Activated naive CD4-positive, alpha-beta T cell treated with anti-CD3 and anti-CD28 coated beads for 36 hours (primary cell): ENCODE measurements at regions not wholly inside any gene's neighbourhood (a gene's known extent, or its start where the extent isn't known, plus 50 kb on each side); places are given as distances from the start of the nearest gene placed in this dataset.
"Not testable (repeated sequence)": the region's sequence is repeated elsewhere in the genome, so short reads cannot be mapped to it uniquely, and the experiment has no call there.

Source experiments
- CTCF ChIA-PET: fragments of 350-600 bp; sonication (Branson Sonifier 250); formaldehyde crosslinking; loops from one replicate; lab custom pipeline; 2021; ENCODE audit warnings: antibody characterized with exemption; lab: Charles Lee
- DNase-seq: peaks from one replicate; pipeline ENCODE4 v3.0.0-alpha.2; 2020
- H3K27ac Mint-ChIP-seq: one replicate; pipeline ENCODE4 v1.8.0; 2021; ENCODE audit warnings: mild to moderate bottlenecking, mixed read lengths
- H3K27me3 Mint-ChIP-seq: one replicate; pipeline ENCODE4 v1.8.0; 2021; ENCODE audit warnings: low read depth, mixed read lengths
- H3K36me3 Mint-ChIP-seq: one replicate; pipeline ENCODE4 v1.8.0; 2021; ENCODE audit warnings: low read depth, mixed read lengths
- H3K4me1 Mint-ChIP-seq: one replicate; pipeline ENCODE4 v1.8.0; 2021; ENCODE audit warnings: low read depth, mixed read lengths
- H3K4me3 Mint-ChIP-seq: one replicate; pipeline ENCODE4 v1.8.0; 2021; ENCODE audit warnings: mild to moderate bottlenecking, moderate library complexity, mixed read lengths
- H3K9me3 Mint-ChIP-seq: one replicate; pipeline ENCODE4 v1.8.0; 2021; ENCODE audit warnings: mixed read lengths
- intact Hi-C: fragments of 100-400 bp; cut with micrococcal nuclease; formaldehyde crosslinking; loops from one replicate; pipeline ENCODE4 v1.15.1; 2023

DNA sequence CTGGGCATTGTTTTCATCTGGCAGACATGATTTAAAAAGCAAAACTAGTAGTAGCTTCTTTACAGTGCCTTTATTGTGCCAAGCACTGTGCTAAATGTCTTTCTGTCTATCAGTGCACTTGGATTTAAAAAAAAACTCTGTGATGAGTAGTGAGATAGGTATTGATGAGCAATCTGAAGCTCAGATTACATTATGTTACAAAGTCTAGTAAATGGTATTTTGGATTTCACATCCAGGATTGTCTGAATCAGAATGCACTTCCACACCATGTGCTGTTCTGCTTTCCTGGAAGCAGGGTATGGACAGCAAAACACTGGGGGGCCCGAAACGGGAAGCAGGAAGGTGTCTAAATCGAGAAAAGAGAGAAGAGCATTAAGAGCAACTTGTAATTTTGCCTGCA is 103.4 kb upstream of the CCN2 start:
- no peak overlapping the region for H3K4me3 Mint-ChIP-seq
- CTCF ChIA-PET = no interaction called here
- H3K36me3 Mint-ChIP-seq = no peaks in the 10 kb centered on the region
- peaks cover 9% of the 10 kb centered on the region for H3K9me3 Mint-ChIP-seq
- no peaks in the 10 kb centered on the region for H3K27me3 Mint-ChIP-seq
- intact Hi-C loops = no loop called here
- H3K27ac Mint-ChIP-seq = no peak overlapping the region
- H3K4me1 Mint-ChIP-seq = no peaks in the 10 kb centered on the region
- DNase-seq = no peak

DNA sequence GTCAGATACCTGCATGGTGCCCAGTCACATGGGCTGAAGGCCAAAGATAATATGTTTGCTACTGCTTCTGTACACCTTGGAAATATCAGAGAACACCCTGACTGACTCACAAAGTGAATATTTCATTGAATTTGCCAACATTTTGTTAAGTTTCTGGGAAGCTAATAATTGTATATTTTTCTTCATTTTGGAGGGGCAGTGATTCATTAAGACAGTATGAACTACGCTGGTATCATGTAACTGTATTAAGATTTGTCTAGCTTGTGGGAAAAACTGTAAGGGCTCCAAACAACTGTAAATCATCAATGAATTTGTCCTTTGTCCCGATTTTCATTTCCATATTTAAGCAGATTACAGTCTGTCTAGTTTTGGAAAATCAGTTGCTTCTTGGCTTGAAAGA is 102.3 kb upstream of the CCN2 start:
- intact Hi-C loops = no loop called here
- CTCF ChIA-PET = interaction anchor here (0.9 kb wide), 1 partner anchor 130 kb away, joined by 3 read pairs; no protein-coding TSS in a partner anchor
- Mint-ChIP-seq H3K4me1 (no peaks in the 10 kb centered on the region), H3K4me3 (no peak overlapping the region), H3K9me3 (peaks cover 9% of the 10 kb centered on the region), H3K36me3 (no peaks in the 10 kb centered on the region), H3K27me3 (no peaks in the 10 kb centered on the region), H3K27ac (no peak overlapping the region)
- DNase-seq = no peak

DNA sequence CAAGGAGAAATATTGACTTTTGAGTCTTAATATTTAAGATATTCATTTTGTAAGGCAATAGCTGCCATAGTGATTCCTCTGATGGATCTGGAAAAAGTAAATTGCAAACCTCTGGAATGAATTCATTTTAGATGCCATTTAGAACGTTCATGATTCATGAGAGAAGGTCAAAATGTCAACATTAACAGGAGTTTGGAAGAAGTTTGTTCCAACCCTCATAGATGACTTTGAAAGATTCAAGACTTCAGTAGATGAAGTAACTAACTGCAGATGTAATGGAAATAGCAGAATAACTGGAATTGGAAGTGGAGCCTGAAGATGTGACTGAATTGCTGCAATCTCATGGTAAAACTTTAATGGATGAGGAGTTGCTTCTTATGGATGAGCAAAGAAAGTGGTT is 100.9 kb upstream of the CCN2 start:
- no peak overlapping the region for H3K27ac Mint-ChIP-seq
- peaks cover 3% of the 10 kb centered on the region for H3K27me3 Mint-ChIP-seq
- no peak for DNase-seq
- no peaks in the 10 kb centered on the region for H3K4me1 Mint-ChIP-seq
- intact Hi-C loops = no loop called here
- no peak overlapping the region for H3K4me3 Mint-ChIP-seq
- peaks cover 8% of the 10 kb centered on the region for H3K9me3 Mint-ChIP-seq
- CTCF ChIA-PET = no interaction called here
- no peaks in the 10 kb centered on the region for H3K36me3 Mint-ChIP-seq

DNA sequence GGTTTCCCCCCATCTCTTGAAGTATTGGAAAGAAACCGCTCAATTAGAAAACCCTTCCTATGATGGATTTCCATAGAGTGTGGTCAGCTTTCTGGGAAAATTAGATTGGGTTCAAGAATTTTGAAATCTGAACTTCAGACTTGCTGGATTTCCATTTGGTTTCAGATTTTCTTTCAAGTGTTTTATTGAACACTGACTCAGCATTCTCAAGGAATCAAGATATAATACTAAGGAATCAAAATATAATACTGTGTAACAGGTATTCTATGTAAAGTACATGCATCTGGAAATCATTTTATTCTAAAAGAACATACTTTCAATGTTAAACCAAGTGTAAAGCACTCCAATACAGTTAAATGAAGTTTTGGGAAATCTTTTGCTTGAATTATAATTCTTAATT is 94.7 kb upstream of the CCN2 start:
- Mint-ChIP-seq H3K27ac (no peak overlapping the region), H3K36me3 (no peaks in the 10 kb centered on the region), H3K9me3 (no peaks in the 10 kb centered on the region), H3K4me3 (no peak overlapping the region), H3K27me3 (peaks cover 5% of the 10 kb centered on the region), H3K4me1 (no peaks in the 10 kb centered on the region)
- no peak for DNase-seq
- CTCF ChIA-PET = no interaction called here
- intact Hi-C loops = no loop called here

DNA sequence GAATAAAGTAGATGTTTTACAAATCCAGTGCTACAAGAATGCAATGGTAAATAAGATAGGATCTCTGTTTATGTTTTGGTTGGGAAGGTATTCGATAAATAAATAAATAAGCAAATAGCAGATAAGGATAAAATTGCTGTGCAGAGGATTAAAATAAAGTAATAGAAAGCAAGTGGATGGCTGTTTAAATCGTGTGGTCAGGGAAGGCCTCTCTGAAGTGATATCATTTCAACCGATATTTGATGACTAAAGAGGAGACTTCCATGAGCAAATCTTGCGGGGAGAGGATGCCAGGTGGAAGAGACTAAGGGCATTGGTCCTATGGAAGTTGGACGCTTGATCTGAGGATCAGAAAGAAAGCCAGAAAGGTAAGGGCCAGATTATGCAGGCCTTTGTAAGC is 92.0 kb upstream of the CCN2 start:
- Mint-ChIP-seq H3K4me3 (no peak overlapping the region), H3K36me3 (no peaks in the 10 kb centered on the region), H3K27ac (no peak overlapping the region), H3K27me3 (peaks cover 3% of the 10 kb centered on the region), H3K4me1 (no peaks in the 10 kb centered on the region), H3K9me3 (no peaks in the 10 kb centered on the region)
- no peak for DNase-seq
- CTCF ChIA-PET = no interaction called here
- intact Hi-C loops = no loop called here

DNA sequence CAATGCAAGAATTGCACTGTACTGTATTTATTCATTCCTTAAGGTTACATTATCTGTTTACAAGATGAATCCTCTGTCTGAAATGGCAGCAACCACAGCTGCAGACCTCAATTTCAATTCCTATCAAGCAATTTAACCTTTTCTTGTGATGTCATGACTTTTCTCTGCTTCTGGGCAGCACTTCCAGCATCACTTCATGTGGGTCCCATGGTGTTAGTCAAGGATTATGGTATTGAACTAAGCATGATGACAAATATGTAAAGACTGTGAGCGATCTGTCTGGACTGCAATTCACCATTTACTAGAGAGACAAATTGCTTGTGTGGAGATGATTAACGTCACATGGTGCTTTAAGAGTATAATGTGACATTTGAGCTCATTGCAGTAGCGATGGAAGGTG is 90.5 kb upstream of the CCN2 start:
- H3K27me3 Mint-ChIP-seq = peaks cover 2% of the 10 kb centered on the region
- H3K27ac Mint-ChIP-seq = no peak overlapping the region
- H3K9me3 Mint-ChIP-seq = no peaks in the 10 kb centered on the region
- H3K4me1 Mint-ChIP-seq = no peaks in the 10 kb centered on the region
- no peak overlapping the region for H3K4me3 Mint-ChIP-seq
- CTCF ChIA-PET = no interaction called here
- no peaks in the 10 kb centered on the region for H3K36me3 Mint-ChIP-seq
- DNase-seq = no peak
- intact Hi-C loops = no loop called here

DNA sequence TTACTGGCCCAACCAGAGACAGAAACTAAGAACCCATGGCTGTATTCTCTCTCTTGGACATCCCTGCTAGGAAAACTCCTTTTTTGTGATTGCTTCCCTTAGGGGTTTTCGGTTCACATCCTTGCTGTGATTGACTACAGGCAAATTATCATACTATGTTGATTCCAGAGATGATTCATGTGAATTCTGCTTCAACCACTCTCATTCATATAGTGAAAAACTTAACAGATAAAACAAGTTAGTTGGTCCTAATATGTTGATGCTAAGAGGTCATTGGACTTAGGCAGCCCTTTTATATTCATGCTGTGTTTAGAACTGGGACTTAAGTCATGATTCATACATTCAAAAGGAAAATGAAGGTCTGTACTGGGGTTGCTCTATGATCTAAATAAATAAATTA is 76.9 kb upstream of the CCN2 start:
- H3K27me3 Mint-ChIP-seq = peaks cover 1% of the 10 kb centered on the region
- no peak overlapping the region for H3K4me3 Mint-ChIP-seq
- DNase-seq = no peak
- intact Hi-C loops = loop anchor here (10.0 kb wide), 1 partner anchor 217 kb away; no protein-coding TSS in a partner anchor
- H3K36me3 Mint-ChIP-seq = no peaks in the 10 kb centered on the region
- H3K9me3 Mint-ChIP-seq = no peaks in the 10 kb centered on the region
- H3K4me1 Mint-ChIP-seq = no peaks in the 10 kb centered on the region
- CTCF ChIA-PET = no interaction called here
- no peak overlapping the region for H3K27ac Mint-ChIP-seq

DNA sequence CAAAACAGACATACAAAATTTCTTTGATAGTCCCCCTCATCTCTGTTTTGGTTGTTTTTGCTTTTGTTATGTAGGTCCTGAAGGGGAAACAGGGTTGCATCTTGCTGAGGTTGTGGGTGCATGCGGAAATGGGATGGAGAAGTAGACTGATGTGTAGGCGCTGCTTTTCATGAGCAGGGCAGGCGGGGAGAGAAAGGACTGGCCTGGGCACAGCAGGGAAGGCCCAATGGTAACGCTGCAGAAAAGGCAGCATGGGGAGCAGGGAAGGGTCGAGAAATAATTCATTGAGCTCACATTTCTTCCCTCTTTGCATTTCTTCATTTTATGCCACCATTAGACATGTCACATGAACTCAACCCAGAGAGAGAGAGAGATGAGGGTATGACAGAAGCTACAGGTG is 74.3 kb upstream of the CCN2 start:
- no peaks in the 10 kb centered on the region for H3K9me3 Mint-ChIP-seq
- CTCF ChIA-PET = no interaction called here
- no peak overlapping the region for H3K27ac Mint-ChIP-seq
- no peaks in the 10 kb centered on the region for H3K4me1 Mint-ChIP-seq
- no peak for DNase-seq
- no peaks in the 10 kb centered on the region for H3K36me3 Mint-ChIP-seq
- peaks cover 10% of the 10 kb centered on the region for H3K27me3 Mint-ChIP-seq
- intact Hi-C loops = loop anchor here (10.0 kb wide), 1 partner anchor 219 kb away; no protein-coding TSS in a partner anchor
- H3K4me3 Mint-ChIP-seq = no peak overlapping the region

DNA sequence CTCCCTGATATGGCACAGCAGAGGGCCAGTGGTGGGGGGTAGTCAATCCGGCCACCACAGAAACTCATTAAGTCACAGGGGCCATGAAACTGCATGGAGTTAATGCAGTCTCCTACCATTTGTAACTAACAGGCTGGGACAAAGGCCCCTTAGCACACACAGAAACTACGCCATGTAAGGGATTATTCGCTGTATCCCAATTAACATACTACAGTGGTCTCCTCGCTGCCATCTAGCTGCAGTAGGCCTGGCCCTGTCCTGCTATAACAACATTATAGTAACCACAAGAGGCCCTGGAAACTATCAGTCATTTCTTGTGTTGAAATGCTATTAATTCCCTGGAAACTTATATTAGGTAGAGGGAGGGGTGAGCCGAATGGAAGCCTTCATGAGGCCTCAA is 72.3 kb upstream of the CCN2 start:
- CTCF ChIA-PET = no interaction called here
- H3K27ac Mint-ChIP-seq = no peak overlapping the region
- H3K4me3 Mint-ChIP-seq = no peak overlapping the region
- no peaks in the 10 kb centered on the region for H3K36me3 Mint-ChIP-seq
- intact Hi-C loops = loop anchor here (10.0 kb wide), 1 partner anchor 221 kb away; no protein-coding TSS in a partner anchor
- H3K27me3 Mint-ChIP-seq = peaks cover 11% of the 10 kb centered on the region
- no peaks in the 10 kb centered on the region for H3K4me1 Mint-ChIP-seq
- DNase-seq = no peak
- H3K9me3 Mint-ChIP-seq = no peaks in the 10 kb centered on the region

DNA sequence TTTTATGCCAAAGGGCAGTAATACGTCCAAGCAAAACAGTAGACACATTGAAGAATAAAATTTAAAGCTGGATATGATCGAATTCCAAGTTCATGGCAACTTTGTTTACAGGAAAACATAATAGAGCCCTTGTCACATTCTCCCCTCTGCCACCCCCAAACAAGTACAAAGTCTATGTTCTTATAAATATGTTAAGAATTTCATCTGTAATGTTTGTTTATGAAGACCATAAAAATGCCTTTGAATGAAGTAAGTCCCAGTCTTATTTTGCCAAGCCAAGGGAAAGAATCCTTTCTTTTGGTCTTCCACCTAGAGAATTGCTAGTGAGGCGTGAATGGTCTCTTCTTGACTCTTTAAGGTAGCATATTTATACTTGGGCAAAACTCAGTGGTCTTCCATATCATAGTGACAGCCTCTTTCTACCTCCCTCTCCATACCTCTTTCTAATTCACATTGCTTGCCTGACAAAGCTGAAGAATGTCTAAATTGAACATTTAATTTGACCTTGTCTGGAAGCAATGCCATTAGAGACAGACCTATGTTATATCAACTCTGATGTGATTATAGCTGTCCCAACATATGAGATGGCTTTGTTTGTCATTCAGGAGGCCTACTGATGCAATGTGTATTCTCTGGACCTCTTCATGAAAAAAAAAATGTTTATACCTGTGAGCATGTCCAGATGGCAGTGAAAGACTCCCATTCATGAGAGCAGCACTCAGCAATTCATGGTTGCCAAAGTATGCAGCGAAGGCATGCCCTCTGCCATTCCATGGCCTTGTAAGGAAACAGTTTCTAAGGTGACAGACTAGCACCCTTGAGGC is 70.6 kb upstream of the CCN2 start:
- intact Hi-C loops = loop anchor here (10.0 kb wide), 1 partner anchor 223 kb away; no protein-coding TSS in a partner anchor
- Mint-ChIP-seq H3K27ac (no peak overlapping the region), H3K27me3 (peaks cover 11% of the 10 kb centered on the region), H3K4me3 (no peak overlapping the region), H3K4me1 (no peaks in the 10 kb centered on the region), H3K9me3 (no peaks in the 10 kb centered on the region), H3K36me3 (no peaks in the 10 kb centered on the region)
- CTCF ChIA-PET = no interaction called here
- DNase-seq = no peak

DNA sequence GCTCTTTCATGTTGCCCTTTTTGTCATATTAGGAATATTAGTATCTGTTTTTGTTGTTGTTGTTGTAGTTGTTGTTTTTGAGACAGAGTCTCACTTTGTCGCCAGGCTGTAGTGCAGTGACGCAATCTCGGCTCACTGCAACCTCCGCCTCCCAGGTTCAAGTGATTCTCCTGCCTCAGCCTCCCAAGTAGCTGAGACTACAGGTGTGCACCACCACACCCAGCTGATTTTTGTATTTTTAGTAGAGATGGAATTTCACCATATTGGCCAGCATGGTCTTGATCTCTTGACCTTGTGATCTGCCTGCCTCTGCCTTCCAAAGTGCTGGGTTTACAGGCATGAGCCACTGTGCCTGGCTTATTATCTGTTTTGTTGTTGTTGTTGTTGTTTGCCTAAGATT is 69.7 kb upstream of the CCN2 start:
- H3K9me3 Mint-ChIP-seq, H3K4me3 Mint-ChIP-seq, H3K36me3 Mint-ChIP-seq, H3K27ac Mint-ChIP-seq, H3K4me1 Mint-ChIP-seq, DNase-seq, CTCF ChIA-PET: not testable (repeated sequence)
- intact Hi-C loops = loop anchor here (10.0 kb wide), 1 partner anchor 224 kb away; no protein-coding TSS in a partner anchor
- H3K27me3 Mint-ChIP-seq = peaks cover 11% of the 10 kb centered on the region

DNA sequence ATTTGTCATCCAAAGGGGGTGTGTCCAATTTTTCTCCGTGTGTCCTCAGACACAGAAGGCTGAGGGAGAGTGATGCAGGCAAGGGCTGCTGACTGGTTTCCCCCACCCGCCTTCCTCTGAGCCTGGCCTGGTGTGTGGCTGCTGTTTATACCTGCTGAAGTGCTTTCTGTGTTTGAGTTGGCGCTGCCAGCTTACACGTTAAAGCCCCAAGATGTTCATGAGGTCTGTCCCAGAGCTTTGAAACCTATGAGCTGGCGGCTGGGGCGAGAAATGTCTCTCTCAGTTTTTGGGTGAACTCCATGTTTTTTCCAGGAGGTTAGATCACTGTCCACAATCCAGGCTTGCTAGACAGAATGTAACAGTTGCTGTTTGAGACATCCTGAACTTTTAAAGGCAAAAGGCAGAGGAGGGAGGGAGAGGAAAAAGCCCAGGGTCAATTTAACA is 69.0 kb upstream of the CCN2 start:
- Mint-ChIP-seq H3K4me3 (no peak overlapping the region), H3K27ac (no peak overlapping the region), H3K27me3 (peaks cover 11% of the 10 kb centered on the region), H3K36me3 (no peaks in the 10 kb centered on the region), H3K4me1 (no peaks in the 10 kb centered on the region), H3K9me3 (no peaks in the 10 kb centered on the region)
- intact Hi-C loops = loop anchor here (10.0 kb wide), 1 partner anchor 225 kb away; no protein-coding TSS in a partner anchor
- CTCF ChIA-PET = no interaction called here
- DNase-seq = no peak

DNA sequence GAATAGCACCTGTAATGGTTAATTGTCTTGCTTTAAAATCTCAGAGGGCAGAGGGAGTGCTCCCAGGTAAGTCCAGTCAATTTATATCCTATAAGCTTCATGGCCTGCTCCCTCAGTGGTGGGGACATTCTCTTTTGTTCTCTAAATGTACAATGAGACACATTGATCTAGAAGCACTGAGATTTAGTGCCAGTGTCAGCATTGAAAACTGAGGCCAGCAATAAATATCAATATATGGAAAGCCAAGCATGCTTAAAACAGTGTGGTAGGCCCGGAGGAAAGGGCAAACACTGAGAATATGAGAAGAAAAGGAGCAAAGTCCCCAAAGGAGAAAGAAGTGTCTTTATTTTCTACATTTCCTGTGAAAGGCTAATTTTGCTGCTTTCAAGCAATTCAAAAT is 68.4 kb upstream of the CCN2 start:
- Mint-ChIP-seq H3K9me3 (no peaks in the 10 kb centered on the region), H3K27ac (no peak overlapping the region), H3K4me3 (no peak overlapping the region), H3K4me1 (no peaks in the 10 kb centered on the region), H3K36me3 (no peaks in the 10 kb centered on the region), H3K27me3 (peaks cover 11% of the 10 kb centered on the region)
- CTCF ChIA-PET = no interaction called here
- intact Hi-C loops = no loop called here
- DNase-seq = no peak
